ENCODE measurements at regions not wholly inside any gene's neighbourhood (a gene's known extent, or its start where the extent isn't known, plus 50 kb on each side); places are given as distances from the start of the nearest gene placed in this dataset.
A peak's percentile ranks its signal among the peaks of the same experiment; 100 is the strongest.
"Not testable (repeated sequence)": the region's sequence is repeated elsewhere in the genome, so short reads cannot be mapped to it uniquely, and the experiment has no call there.

DNA sequence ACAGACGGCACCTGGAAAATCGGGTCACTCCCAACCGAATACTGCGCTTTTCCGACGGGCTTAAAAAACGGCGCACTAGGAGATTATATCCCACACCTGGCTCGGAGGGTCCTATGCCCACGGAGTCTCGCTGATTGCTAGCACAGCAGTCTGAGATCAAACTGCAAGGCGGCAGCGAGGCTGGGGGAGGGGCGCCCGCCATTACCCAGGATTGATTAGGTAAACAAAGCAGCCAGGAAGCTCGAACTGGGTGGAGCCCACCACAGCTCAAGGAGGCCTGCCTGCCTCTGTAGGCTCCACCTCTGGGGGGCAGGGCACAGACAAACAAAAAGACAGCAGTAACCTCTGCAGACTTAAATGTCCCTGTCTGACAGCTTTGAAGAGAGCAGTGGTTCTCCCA is 64.5 kb downstream of the SLC30A10 start:
- DNase-seq: not testable (repeated sequence)

GRCh38 chr1:219862366-219862765 is 66.0 kb downstream of the SLC30A10 start:
- DNase-seq: no peak

- DNase-seq: no peak
Observed at GRCh38 chr1:219858980-219859379, 69.4 kb downstream of the SLC30A10 start.

- DNase-seq: no peak
Observed at GRCh38 chr1:219847215-219847855, 81.0 kb downstream of the SLC30A10 start.

DNA sequence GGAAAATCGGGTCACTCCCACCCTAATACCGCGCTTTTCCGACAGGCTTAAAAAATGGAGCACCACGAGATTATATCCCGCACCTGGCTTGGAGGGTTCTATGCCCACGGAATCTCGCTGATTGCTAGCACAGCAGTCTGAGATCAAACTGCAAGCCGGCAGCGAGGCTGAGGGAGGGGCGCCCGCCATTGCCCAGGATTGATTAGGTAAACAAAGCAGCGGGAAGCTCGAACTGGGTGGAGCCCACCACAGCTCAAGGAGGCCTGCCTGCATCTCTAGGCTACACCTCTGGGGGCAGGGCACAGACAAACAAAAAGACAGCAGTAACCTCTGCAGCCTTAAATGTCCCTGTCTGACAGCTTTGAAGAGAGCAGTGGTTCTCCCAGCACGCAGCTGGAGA is 88.8 kb downstream of the SLC30A10 start:
- DNase-seq: not testable (repeated sequence)

DNA sequence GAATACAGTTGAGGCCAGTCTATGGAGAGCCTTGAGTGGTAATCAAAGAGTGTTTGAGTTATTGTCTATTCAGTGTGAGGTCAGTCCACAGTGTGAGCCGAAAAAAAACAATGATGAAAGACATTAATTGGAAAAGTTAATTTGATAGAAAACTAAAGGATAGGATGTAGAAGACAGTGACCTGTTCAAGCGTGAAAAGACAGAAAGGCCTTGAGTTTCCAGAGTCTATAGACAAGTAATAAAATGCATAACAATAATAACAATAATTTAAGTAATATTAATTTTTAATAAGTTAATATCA is 90.4 kb downstream of the SLC30A10 start:
- no peak for DNase-seq

DNA sequence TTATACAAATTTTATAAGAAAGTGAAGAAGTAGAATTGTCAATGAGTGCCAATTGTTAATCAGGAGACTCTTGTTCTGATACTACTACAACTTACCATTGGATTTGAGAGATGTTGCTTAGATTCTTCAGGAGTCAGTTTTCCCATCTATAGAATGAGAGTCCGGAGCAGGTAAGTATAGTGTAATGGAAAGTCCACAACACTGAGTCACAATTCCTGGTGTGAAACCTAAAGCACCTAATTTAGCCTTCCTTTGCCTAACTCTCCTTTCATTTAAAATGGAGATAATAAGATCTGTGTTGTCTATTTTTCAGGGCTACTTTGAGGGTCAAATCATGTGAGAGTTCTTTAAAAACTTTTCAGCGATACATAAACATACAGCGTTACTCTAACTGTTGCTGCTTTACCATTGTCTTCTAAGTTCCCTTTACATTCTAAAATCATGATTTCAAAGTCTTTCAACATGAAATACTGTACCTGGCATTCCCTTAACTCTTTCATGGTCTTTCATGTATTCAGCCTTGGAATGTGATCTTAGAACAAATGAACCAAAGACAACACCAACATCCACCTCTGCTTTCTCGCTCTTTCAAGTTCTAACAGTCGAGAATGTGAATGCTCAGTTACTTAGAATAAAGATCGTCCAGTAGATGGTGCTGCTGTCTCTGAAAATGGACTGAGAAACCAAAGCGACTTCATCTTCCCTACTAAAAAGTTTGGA is 90.9 kb downstream of the SLC30A10 start:
- peak; percentile 84 for DNase-seq

- no peak for DNase-seq
Observed at GRCh38 chr1:219834314-219834917, 93.9 kb downstream of the SLC30A10 start.

- peak; percentile 16 for DNase-seq
Observed at GRCh38 chr1:219833214-219833815, 95.0 kb downstream of the SLC30A10 start.

GRCh38 chr1:219826290-219826689 is 102.1 kb downstream of the SLC30A10 start:
- DNase-seq: no peak

DNA sequence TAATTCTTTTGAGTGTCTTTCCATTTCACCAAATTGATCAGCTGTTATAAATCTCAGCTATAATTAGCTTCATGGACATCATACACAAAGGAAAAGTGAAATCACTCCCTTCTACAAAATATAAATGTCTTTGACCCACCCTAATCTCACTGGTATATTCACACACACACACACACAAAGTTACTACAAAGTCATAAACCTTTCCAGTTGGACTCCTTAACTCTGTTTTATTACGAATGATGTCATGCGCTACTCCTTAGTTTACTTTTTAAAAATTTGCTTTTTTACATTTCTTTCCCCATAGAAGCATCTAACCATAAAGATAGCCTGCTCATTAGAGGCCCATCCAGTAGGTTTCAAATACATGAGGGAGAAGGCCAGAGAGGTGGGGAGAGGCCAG is 103.0 kb downstream of the SLC30A10 start:
- DNase-seq: no peak

- DNase-seq: no peak
Observed at GRCh38 chr1:219824338-219824737, 104.0 kb downstream of the SLC30A10 start.

DNA sequence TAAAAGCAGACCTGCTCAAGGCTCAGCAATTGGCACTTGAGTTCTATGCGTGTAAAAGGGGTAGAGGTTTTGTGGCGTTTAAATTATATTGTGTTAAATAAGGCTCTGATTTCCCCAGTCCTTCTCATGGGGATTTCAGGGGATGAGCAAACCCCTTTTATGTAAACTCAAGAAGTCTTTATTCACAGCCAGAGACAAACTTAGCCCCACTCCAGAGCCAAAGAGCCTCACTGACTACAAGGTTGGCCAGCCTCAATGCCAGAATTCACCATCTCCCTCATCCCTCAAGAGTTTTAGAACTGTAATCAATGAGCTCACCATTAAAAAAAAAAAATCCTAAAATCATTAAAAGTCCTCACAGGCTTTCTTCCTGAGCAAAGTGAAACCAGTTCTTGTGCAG is 107.8 kb downstream of the SLC30A10 start:
- no peak for DNase-seq

- no peak for DNase-seq
Observed at GRCh38 chr1:219817914-219818313, 110.4 kb downstream of the SLC30A10 start.

GRCh38 chr1:219813294-219813693 is 115.1 kb downstream of the SLC30A10 start:
- DNase-seq: no peak

GRCh38 chr1:219812491-219813203 is 115.7 kb downstream of the SLC30A10 start:
- peak; percentile 80 for DNase-seq

GRCh38 chr1:219812086-219812485 is 116.3 kb downstream of the SLC30A10 start:
- no peak for DNase-seq

DNA sequence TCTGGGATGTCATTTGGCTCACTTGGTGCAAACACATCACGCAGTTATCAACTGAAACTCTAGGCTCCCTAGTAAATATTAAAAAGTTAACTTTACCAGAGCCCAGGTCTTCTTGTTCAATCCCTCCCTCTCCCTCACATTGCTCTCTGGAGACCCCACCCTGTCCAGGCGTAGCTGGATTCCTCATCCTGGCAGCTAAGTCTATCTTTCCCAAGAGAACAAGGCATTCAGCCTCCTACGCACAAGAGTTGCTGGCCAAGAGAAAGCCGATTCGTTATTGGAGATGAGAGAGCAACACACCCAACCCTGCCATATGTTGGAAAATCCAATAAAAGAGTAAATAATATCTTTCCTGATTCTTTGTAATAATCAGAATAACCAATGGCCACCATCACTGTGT is 117.9 kb downstream of the SLC30A10 start:
- DNase-seq: no peak

DNA sequence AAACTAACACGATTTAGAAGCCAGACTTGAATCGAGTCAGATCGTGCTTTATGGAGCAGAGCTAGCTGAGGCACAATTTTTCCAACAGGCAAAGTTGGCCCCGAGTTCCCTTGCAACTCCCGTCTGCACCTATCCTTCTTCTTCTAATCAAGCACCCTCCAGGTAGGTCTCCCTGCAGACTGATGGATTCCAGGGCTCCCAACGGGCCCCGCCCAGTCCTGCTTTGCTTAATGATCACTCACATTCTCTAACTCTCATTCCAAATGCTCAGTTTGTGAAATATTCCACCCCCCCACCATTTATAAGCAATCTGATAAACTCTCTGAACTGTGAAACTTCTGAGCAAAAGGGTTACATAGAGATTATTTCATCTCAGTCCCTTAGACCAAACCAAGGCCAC is 119.6 kb downstream of the SLC30A10 start:
- DNase-seq: no peak

GRCh38 chr1:219806642-219807041 is 121.7 kb downstream of the SLC30A10 start:
- DNase-seq: no peak

- DNase-seq: no peak
Observed at GRCh38 chr1:219806020-219806419, 122.3 kb downstream of the SLC30A10 start.

GRCh38 chr1:219805191-219805590 is 123.2 kb downstream of the SLC30A10 start:
- no peak for DNase-seq

DNA sequence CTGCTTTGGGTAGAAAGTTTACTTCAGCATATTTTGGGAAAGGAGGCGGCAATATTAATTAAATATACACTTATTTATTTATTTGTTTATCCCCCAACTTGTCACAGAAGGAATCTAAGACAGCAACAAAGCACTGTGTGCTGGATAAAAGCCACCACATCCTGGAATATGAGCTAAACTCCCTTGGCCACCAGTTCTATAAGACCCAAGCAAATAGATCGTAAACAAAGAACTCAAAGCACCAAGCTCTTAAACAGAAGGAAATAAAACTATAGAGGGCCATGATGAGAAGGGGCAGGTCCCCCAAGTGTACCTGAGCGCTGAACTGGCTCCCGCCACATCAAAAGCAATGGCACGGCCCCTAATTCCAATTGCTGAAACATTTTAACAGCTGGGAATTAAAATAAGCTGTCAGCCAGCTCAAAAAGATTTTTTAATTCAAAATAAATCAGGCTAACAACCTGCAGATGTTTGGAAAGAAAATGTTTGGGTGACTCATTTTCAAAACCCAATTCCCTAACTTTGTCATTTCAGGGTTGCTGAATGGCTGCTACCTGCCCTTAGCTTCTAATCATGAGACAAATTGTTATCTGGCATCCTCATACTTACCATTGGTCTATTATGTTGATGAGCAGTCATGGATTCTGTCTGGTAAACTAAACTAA is 127.1 kb downstream of the SLC30A10 start:
- DNase-seq: no peak

All from midbrain (tissue), 1 donor.